GM12878 (cell line): ENCODE measurements at regions not wholly inside any gene's neighbourhood (a gene's known extent, or its start where the extent isn't known, plus 50 kb on each side); places are given as distances from the start of the nearest gene placed in this dataset.

Experiments used
- ATAC-seq: fragments of 200-7000 bp; cut with Tn5 transposase; 3 replicates; pipeline ENCODE4 v1.9.1; 2020; ENCODE audit warnings: mild to moderate bottlenecking, moderate library complexity
- BruUV-seq: library from RNA; stranded (reverse); fragments of 400-500 nt; replicated peaks from 2 replicates; lab custom pipeline; 2021; lab: Mats Ljungman, UMichigan
- CTCF ChIA-PET: fragments of 300-600 bp; sonication (Branson Sonifier 250); formaldehyde crosslinking; extraction: SDS; loops from one replicate; lab custom pipeline; 2021; ENCODE audit warnings: inconsistent platforms; lab: Yijun Ruan, JAX
- POLR2A ChIA-PET: fragments of 350-600 bp; formaldehyde crosslinking; extraction: SDS; loops from one replicate; lab custom pipeline; 2021; ENCODE audit warnings: inconsistent platforms; lab: Charles Lee
- RAD21 ChIA-PET: fragments of 300-600 bp; sonication (Branson Sonifier 250); formaldehyde crosslinking; loops from one replicate; lab custom pipeline; 2023; ENCODE audit warnings: antibody characterized with exemption; ENCODE audit not compliant: unreplicated experiment; lab: Charles Lee
- SMC1A ChIA-PET: fragments of 300-600 bp; sonication (Branson Sonifier 250); formaldehyde crosslinking; loops from one replicate; lab custom pipeline; 2023; ENCODE audit not compliant: unreplicated experiment, uncharacterized antibody; lab: Charles Lee
- DNase-seq: peaks from one replicate; pipeline ENCODE4 v3.0.0-alpha.2; 2011; ENCODE audit warnings: low read depth, low spot score
- FAIRE-seq: peaks from 3 replicates; lab custom pipeline; 2011; peaks lifted over from hg19 to GRCh38; lab: Jason Lieb, UNC
- H2AFZ ChIP-seq: 2 replicates; pipeline ENCODE4 v1.6.0; 2011; ENCODE audit warnings: low read depth, low read length, control low read depth; ENCODE audit not compliant: control insufficient read depth
- H3K27ac ChIP-seq: 2 replicates; pipeline ENCODE4 v1.5.1; 2011; ENCODE audit warnings: control low read depth; ENCODE audit not compliant: control insufficient read depth, insufficient read depth
- H3K27me3 ChIP-seq, 2 experiments: replicated peaks in 1 of 2; 2 replicates each; pipeline versions ENCODE4 v1.6.0 to v1.6.1; 2011; ENCODE audit warnings: low read length in 1 of 2; ENCODE audit not compliant: control insufficient read depth in 2 of 2, insufficient read depth in 2 of 2
- H3K36me3 ChIP-seq, 2 experiments: 2 replicates each; pipeline ENCODE4 v1.5.1; 2011; ENCODE audit warnings: low read length in 1 of 2; ENCODE audit not compliant: control insufficient read depth in 2 of 2, insufficient read depth in 2 of 2
- H3K4me1 ChIP-seq: 2 replicates; pipeline ENCODE4 v1.6.1; 2011; ENCODE audit warnings: mild to moderate bottlenecking, low read length, moderate library complexity, mixed read lengths; ENCODE audit not compliant: control insufficient read depth, insufficient read depth
- H3K4me2 ChIP-seq: 2 replicates; pipeline ENCODE4 v1.6.0; 2011; ENCODE audit warnings: control low read depth; ENCODE audit not compliant: control insufficient read depth, insufficient read depth
- H3K4me3 ChIP-seq: fragments of 200-600 bp; sonication (generic); 2 replicates; pipeline ENCODE4 v1.5.1; 2016
- H3K79me2 ChIP-seq: 2 replicates; pipeline ENCODE4 v1.6.0; 2011; ENCODE audit warnings: low read length; ENCODE audit not compliant: control insufficient read depth, insufficient read depth
- H3K9ac ChIP-seq: 2 replicates; pipeline ENCODE4 v1.8.0; 2011; ENCODE audit warnings: low read length, control low read depth, mixed read lengths; ENCODE audit not compliant: control insufficient read depth, insufficient read depth
- H3K9me3 ChIP-seq: replicated peaks from 3 replicates; pipeline ENCODE4 v1.5.1; 2011; ENCODE audit warnings: mild to moderate bottlenecking, low read length; ENCODE audit not compliant: control insufficient read depth, insufficient read depth
- H4K20me1 ChIP-seq: 2 replicates; pipeline ENCODE4 v1.6.0; 2011; ENCODE audit not compliant: control insufficient read depth, insufficient read depth
- GABPA ChIP-seq: IDR thresholded peaks from 2 replicates; pipeline ENCODE4 v1.6.1; 2014; ENCODE audit warnings: antibody characterized with exemption, low read depth, mild to moderate bottlenecking, inconsistent platforms
- HSF1 ChIP-seq: fragments of 150-350 bp; IDR thresholded peaks from 2 replicates; pipeline ENCODE4 v1.6.1; 2014; ENCODE audit warnings: mild to moderate bottlenecking, low read depth, low read length
- IRF4 ChIP-seq: IDR thresholded peaks from 2 replicates; pipeline ENCODE4 v1.6.1; 2011; ENCODE audit warnings: low read depth, low read length
- JUND ChIP-seq: IDR thresholded peaks from 2 replicates; pipeline ENCODE4 v1.6.1; 2012; ENCODE audit warnings: low read depth, mild to moderate bottlenecking, low read length, improper control_type of control experiment, moderate library complexity
- MAX ChIP-seq: IDR thresholded peaks from 2 replicates; pipeline ENCODE4 v1.6.1; 2012; ENCODE audit warnings: low read depth, low read length, improper control_type of control experiment
- NR2C2 ChIP-seq: IDR thresholded peaks from 2 replicates; pipeline ENCODE4 v1.6.1; 2011; ENCODE audit warnings: borderline replicate concordance, low read depth; ENCODE audit not compliant: control insufficient read depth, insufficient read length
- NR2F1 ChIP-seq: fragments of 450-650 bp; conservative IDR thresholded peaks from 2 replicates; pipeline ENCODE4 v1.6.1; 2017; ENCODE audit warnings: mild to moderate bottlenecking
- PAX5 ChIP-seq: IDR thresholded peaks from 2 replicates; pipeline ENCODE4 v1.6.1; 2011; ENCODE audit warnings: low read depth, low read length, borderline replicate concordance
- RBBP5 ChIP-seq: fragments of 200-600 bp; sonication (generic); conservative IDR thresholded peaks from 2 replicates; pipeline ENCODE4 v1.6.1; 2016
- RELA ChIP-seq: fragments of 450-650 bp; IDR thresholded peaks from 2 replicates; pipeline ENCODE4 v1.8.0; 2014; ENCODE audit warnings: borderline replicate concordance; ENCODE audit not compliant: partially characterized antibody
- SMC3 ChIP-seq: IDR thresholded peaks from 2 replicates; pipeline ENCODE4 v1.6.1; 2011; ENCODE audit warnings: low read length, improper control_type of control experiment, borderline replicate concordance
- SPI1 ChIP-seq: IDR thresholded peaks from 2 replicates; pipeline ENCODE4 v1.6.1; 2011; ENCODE audit warnings: low read depth, mild to moderate bottlenecking, low read length, moderate library complexity, borderline replicate concordance; ENCODE audit not compliant: insufficient read depth
- TCF7 ChIP-seq: IDR thresholded peaks from 2 replicates; pipeline ENCODE4 v1.6.1; 2014; ENCODE audit warnings: antibody characterized with exemption, borderline replicate concordance
- ZBTB33 ChIP-seq: fragments of 450-650 bp; IDR thresholded peaks from 2 replicates; pipeline ENCODE4 v1.6.1; 2017; ENCODE audit warnings: mild to moderate bottlenecking
- ZNF217 ChIP-seq: fragments of 450-650 bp; IDR thresholded peaks from 2 replicates; pipeline ENCODE4 v1.6.1; 2017; ENCODE audit warnings: antibody characterized with exemption, mild to moderate bottlenecking
- WGBS: methylation state at CpG from one replicate; pipeline ENCODE4 v1.1.6; 2016; ENCODE audit warnings: low lambda C conversion rate; ENCODE audit not compliant: insufficient replicate concordance, insufficient coverage; ENCODE audit errors: missing lambda C conversion rate; 5-methylcytosine and 5-hydroxymethylcytosine counted together
- in situ Hi-C: fragments of 300-500 bp; cut with MboI; formaldehyde crosslinking; loops from 9 replicates; pipeline ENCODE4 v1.14.3; 2018; ENCODE audit warnings: mixed read lengths
- intact Hi-C: fragments of 100-400 bp; cut with micrococcal nuclease; formaldehyde crosslinking; loops from one replicate; pipeline ENCODE4 v1.14.2; 2022; ENCODE audit not compliant: unreplicated experiment
- TF ChIP-seq, protein P1 (sequence below): fragments of 450-650 bp; IDR thresholded peaks from 2 replicates; pipeline ENCODE4 v1.6.1; 2017; ENCODE audit warnings: mild to moderate bottlenecking, moderate library complexity

DNA sequence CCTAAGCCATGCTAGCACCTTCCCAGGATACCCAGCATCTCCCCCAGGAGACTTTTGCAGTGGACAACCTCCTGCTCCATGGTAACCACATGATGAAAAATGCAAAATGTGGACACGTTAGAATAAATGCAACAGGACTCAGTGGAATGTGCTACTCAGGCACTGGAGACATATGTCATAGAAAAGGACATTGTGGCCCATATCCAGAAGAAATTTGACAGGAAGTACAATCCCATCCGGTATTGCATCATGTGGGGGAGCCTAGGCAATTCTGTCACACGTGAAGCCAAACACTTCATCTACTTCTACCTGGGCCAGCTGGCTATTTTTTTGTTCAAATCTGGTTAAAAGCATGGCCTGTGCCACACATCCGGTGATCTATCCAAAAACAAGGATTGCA is 227.2 kb upstream of the GPR149 start (continued):
- no peak for TF ChIP-seq SPI1
- TF ChIP-seq RBBP5 = no peak
- no peak for TF ChIP-seq NR2F1

DNA sequence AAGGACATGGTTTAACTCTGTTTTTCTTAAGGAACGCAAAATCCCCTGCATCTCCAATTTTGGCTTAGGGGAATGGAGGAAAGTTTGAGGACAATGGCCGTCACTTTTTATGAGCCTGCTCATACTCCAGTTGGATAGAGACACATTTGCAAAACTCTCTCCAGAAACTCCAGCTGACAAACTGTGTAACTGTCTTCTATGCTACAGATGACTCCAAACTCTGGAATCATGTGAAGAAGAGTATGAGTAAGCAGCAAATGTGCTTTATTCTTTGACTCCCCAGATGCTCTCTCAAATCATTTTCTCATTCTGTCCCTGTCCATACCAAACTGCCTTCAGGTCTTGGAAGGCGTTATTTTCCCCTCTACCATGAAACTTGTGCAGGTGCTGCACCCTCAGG is 226.5 kb upstream of the GPR149 start:
- SMC1A ChIA-PET = no interaction called here
- POLR2A ChIA-PET = no interaction called here
- Histone ChIP-seq H3K79me2 (no peaks in the 10 kb centered on the region), H3K4me1 (no peaks in the 10 kb centered on the region), H3K4me3 (no peak overlapping the region), H3K27me3 (no peaks in the 10 kb centered on the region), H2AFZ (no peak overlapping the region), H3K4me2 (no peak overlapping the region), H3K9me3 (no peaks in the 10 kb centered on the region), H3K27ac (no peak overlapping the region), H4K20me1 (no peaks in the 10 kb centered on the region), H3K9ac (no peak overlapping the region), H3K36me3 (no peaks in the 10 kb centered on the region)
- DNase-seq (no peak), FAIRE-seq (no peak), ATAC-seq (no peak)
- WGBS = 9% methylated on average over 3 of the region's 3 CpGs
- intact Hi-C loops = no loop called here
- RAD21 ChIA-PET = no interaction called here
- in situ Hi-C loops = no loop called here
- BruUV-seq = no TSS peak
- CTCF ChIA-PET = no interaction called here
- TF ChIP-seq ZBTB33 (no peak), TCF7 (no peak), PAX5 (no peak), GABPA (no peak), NR2C2 (no peak), HSF1 (no peak), RELA (no peak), MAX (no peak), IRF4 (no peak), JUND (no peak), ZNF217 (no peak), SMC3 (no peak)
- TF ChIP-seq, protein P1, sequence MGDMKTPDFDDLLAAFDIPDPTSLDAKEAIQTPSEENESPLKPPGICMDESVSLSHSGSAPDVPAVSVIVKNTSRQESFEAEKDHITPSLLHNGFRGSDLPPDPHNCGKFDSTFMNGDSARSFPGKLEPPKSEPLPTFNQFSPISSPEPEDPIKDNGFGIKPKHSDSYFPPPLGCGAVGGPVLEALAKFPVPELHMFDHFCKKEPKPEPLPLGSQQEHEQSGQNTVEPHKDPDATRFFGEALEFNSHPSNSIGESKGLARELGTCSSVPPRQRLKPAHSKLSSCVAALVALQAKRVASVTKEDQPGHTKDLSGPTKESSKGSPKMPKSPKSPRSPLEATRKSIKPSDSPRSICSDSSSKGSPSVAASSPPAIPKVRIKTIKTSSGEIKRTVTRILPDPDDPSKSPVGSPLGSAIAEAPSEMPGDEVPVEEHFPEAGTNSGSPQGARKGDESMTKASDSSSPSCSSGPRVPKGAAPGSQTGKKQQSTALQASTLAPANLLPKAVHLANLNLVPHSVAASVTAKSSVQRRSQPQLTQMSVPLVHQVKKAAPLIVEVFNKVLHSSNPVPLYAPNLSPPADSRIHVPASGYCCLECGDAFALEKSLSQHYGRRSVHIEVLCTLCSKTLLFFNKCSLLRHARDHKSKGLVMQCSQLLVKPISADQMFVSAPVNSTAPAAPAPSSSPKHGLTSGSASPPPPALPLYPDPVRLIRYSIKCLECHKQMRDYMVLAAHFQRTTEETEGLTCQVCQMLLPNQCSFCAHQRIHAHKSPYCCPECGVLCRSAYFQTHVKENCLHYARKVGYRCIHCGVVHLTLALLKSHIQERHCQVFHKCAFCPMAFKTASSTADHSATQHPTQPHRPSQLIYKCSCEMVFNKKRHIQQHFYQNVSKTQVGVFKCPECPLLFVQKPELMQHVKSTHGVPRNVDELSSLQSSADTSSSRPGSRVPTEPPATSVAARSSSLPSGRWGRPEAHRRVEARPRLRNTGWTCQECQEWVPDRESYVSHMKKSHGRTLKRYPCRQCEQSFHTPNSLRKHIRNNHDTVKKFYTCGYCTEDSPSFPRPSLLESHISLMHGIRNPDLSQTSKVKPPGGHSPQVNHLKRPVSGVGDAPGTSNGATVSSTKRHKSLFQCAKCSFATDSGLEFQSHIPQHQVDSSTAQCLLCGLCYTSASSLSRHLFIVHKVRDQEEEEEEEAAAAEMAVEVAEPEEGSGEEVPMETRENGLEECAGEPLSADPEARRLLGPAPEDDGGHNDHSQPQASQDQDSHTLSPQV = no peak
